ENCODE measurements at regions not wholly inside any gene's neighbourhood (a gene's known extent, or its start where the extent isn't known, plus 50 kb on each side); places are given as distances from the start of the nearest gene placed in this dataset.

- no peak overlapping the region for H3K27ac ChIP-seq (ENCODE audit: insufficient read depth, low read length)
- H3K23ac ChIP-seq (ENCODE audit: low read depth, low read length): no peak overlapping the region
- no peak overlapping the region for H2AK9ac ChIP-seq (replicated peaks; ENCODE audit: low read depth, low read length, poor library complexity)
- no CpG with 5 or more reads among the region's 1 CpG for WGBS, 2 experiments (ENCODE audit: extremely low coverage in 2 of 2, insufficient read length in 1 of 2)
- no peak overlapping the region for H2BK15ac ChIP-seq (ENCODE audit: low read depth, low read length)
- no peak overlapping the region for H2BK120ac ChIP-seq (ENCODE audit: low read depth, low read length)
- CTCF ChIA-PET: no interaction called here
- no peak overlapping the region for H3K4ac ChIP-seq (ENCODE audit: low read depth, low read length)
- H4K20me1 ChIP-seq (ENCODE audit: insufficient read depth, low read length): no peaks in the 10 kb centered on the region
- no peaks in the 10 kb centered on the region for H3K27me3 ChIP-seq (ENCODE audit: control insufficient read depth, insufficient read depth, low read length)
- no peak overlapping the region for H3K56ac ChIP-seq (ENCODE audit: extremely low read depth, insufficient read depth, low read length)
- no peak overlapping the region for H2AK5ac ChIP-seq (ENCODE audit: low read depth, low read length)
- H3K4me1 ChIP-seq (ENCODE audit: control insufficient read depth, insufficient read depth, low read length): no peaks in the 10 kb centered on the region
- H3K4me2 ChIP-seq (ENCODE audit: low read depth, low read length): no peak overlapping the region
- H2BK5ac ChIP-seq (ENCODE audit: low read depth, low read length, poor library complexity, severe bottlenecking): no peak overlapping the region
- TF ChIP-seq MAFK (IDR thresholded peaks at IDR 0.05; ENCODE audit: low read depth, low read length): peak; percentile 87
- TF ChIP-seq CTCF (conservative IDR thresholded peaks at IDR 0.05; ENCODE audit: low read depth, low read length): no peak
- no peak overlapping the region for H2AFZ ChIP-seq (replicated peaks; ENCODE audit: low read length, poor library complexity)
- no peak overlapping the region for H3K9ac ChIP-seq (ENCODE audit: low read depth, low read length)
- intact Hi-C loops (cut with micrococcal nuclease): no loop called here
- H3K14ac ChIP-seq (replicated peaks; ENCODE audit: low read depth, low read length): no peak overlapping the region
- no peak overlapping the region for H2BK20ac ChIP-seq (ENCODE audit: low read depth, low read length)
- DNase-seq (no peak), ATAC-seq (ENCODE audit: low read depth) (no peak)
- H3K9me1 ChIP-seq (ENCODE audit: insufficient read depth, low read length): no peaks in the 10 kb centered on the region
- H3K18ac ChIP-seq (ENCODE audit: low read depth, low read length): no peak overlapping the region
- H4K5ac ChIP-seq (ENCODE audit: low read depth, low read length): no peak overlapping the region
- H3K9me3 ChIP-seq (ENCODE audit: control insufficient read depth, insufficient read depth, low read length): no peaks in the 10 kb centered on the region
- dilution Hi-C loops (cut with HindIII; ENCODE audit: low sequenced_read_pairs, unreplicated experiment): no loop called here
- no peaks in the 10 kb centered on the region for H3K79me1 ChIP-seq (ENCODE audit: low read depth in 1 of 2, low read length in 2 of 2)
- no peak overlapping the region for H3K4me3 ChIP-seq (ENCODE audit: insufficient read depth, low read depth, low read length)
- no peak overlapping the region for H4K91ac ChIP-seq (ENCODE audit: insufficient read depth, low read depth, low read length)
- BruUV-seq (replicated peaks): no TSS peak
- no peak overlapping the region for H4K8ac ChIP-seq (ENCODE audit: low read depth in 2 of 2, low read length in 2 of 2)
- H3K36me3 ChIP-seq (ENCODE audit: control insufficient read depth, insufficient read depth, low read length): no peaks in the 10 kb centered on the region
- POLR2A ChIA-PET (ENCODE audit: unreplicated experiment): no interaction called here
- in situ Hi-C loops (cut with MboI; ENCODE audit: low sequenced_read_pairs): no loop called here
Measured at GRCh38 chr14:23789696-23790095, 153.5 kb downstream of the DHRS2 start.

All from IMR-90 (cell line).